GM23248 (cell line): ENCODE measurements at regions not wholly inside any gene's neighbourhood (a gene's known extent, or its start where the extent isn't known, plus 50 kb on each side); places are given as distances from the start of the nearest gene placed in this dataset.

Experiments
- DNase-seq: peaks from one replicate; pipeline ENCODE4 v3.0.0-alpha.2; 2015
- H2AFZ ChIP-seq: fragments of 200-600 bp; sonication (generic); 2 replicates; pipeline ENCODE4 v1.6.1; 2016; ENCODE audit warnings: antibody characterized with exemption
- H3F3A ChIP-seq: fragments of 200-600 bp; sonication (generic); 2 replicates; pipeline ENCODE4 v1.6.1; 2016; ENCODE audit warnings: mild to moderate bottlenecking, antibody characterized with exemption, mixed run types; ENCODE audit not compliant: insufficient read depth
- H3K27ac ChIP-seq: fragments of 200-600 bp; sonication (generic); 2 replicates; pipeline ENCODE4 v1.5.1; 2016; ENCODE audit warnings: mild to moderate bottlenecking
- H3K27me3 ChIP-seq: fragments of 200-600 bp; sonication (generic); replicated peaks from 2 replicates; pipeline ENCODE4 v1.6.1; 2016; ENCODE audit warnings: mild to moderate bottlenecking; ENCODE audit not compliant: insufficient read depth
- H3K36me3 ChIP-seq: fragments of 200-600 bp; sonication (generic); 2 replicates; pipeline ENCODE4 v1.6.1; 2016; ENCODE audit warnings: low read depth, mild to moderate bottlenecking
- H3K4me1 ChIP-seq: fragments of 200-600 bp; sonication (generic); 2 replicates; pipeline ENCODE4 v1.6.1; 2016; ENCODE audit warnings: mild to moderate bottlenecking; ENCODE audit not compliant: insufficient read depth
- H3K4me2 ChIP-seq: fragments of 200-600 bp; sonication (generic); one replicate; pipeline ENCODE4 v1.6.1; 2016; ENCODE audit warnings: mild to moderate bottlenecking; ENCODE audit not compliant: unreplicated experiment
- H3K4me3 ChIP-seq: fragments of 200-600 bp; sonication (generic); 2 replicates; pipeline ENCODE4 v1.5.1; 2016; ENCODE audit warnings: mild to moderate bottlenecking
- H3K79me2 ChIP-seq: fragments of 200-600 bp; sonication (generic); 2 replicates; pipeline ENCODE4 v1.6.1; 2016; ENCODE audit warnings: mild to moderate bottlenecking; ENCODE audit not compliant: insufficient read depth
- H3K9ac ChIP-seq: fragments of 200-600 bp; sonication (generic); 2 replicates; pipeline ENCODE4 v1.6.1; 2016; ENCODE audit warnings: mild to moderate bottlenecking
- H3K9me2 ChIP-seq: fragments of 200-600 bp; sonication (generic); 2 replicates; pipeline ENCODE4 v1.6.1; 2016; ENCODE audit warnings: mixed run types, mild to moderate bottlenecking, moderate library complexity; ENCODE audit not compliant: insufficient read depth
- H3K9me3 ChIP-seq: fragments of 200-600 bp; sonication (generic); one replicate; pipeline ENCODE4 v1.6.1; 2017; ENCODE audit warnings: low read depth
- H4K20me1 ChIP-seq: fragments of 200-600 bp; sonication (generic); 2 replicates; pipeline ENCODE4 v1.6.0; 2016; ENCODE audit not compliant: insufficient read depth
- EZH2 ChIP-seq: fragments of 200-600 bp; sonication (generic); IDR thresholded peaks from 2 replicates; pipeline ENCODE4 v1.6.1; 2018; ENCODE audit warnings: antibody characterized with exemption, mild to moderate bottlenecking; ENCODE audit not compliant: insufficient read depth, poor library complexity, severe bottlenecking
- EZH2phosphoT487 ChIP-seq: fragments of 200-600 bp; sonication (generic); IDR thresholded peaks from 2 replicates; pipeline ENCODE4 v1.6.1; 2018; ENCODE audit warnings: antibody characterized with exemption, moderate library complexity, mild to moderate bottlenecking, low read depth; ENCODE audit not compliant: insufficient read depth
- WGBS, 2 experiments: methylation state at CpG; one replicate each; pipeline ENCODE4 v1.1.6; 2015 to 2017; ENCODE audit warnings: low lambda C conversion rate in 2 of 2, low coverage in 1 of 2; ENCODE audit errors: missing lambda C conversion rate in 2 of 2; 5-methylcytosine and 5-hydroxymethylcytosine counted together
- in situ Hi-C: fragments of 300-500 bp; cut with MboI; formaldehyde crosslinking; loops from 2 replicates; pipeline ENCODE4 v1.15.0; 2020

GRCh38 chr14:53350866-53351265 is 197.7 kb upstream of the DDHD1 start:
- DNase-seq = no peak
- no peak overlapping the region for H3K4me2 ChIP-seq
- in situ Hi-C loops = no loop called here

GRCh38 chr14:53350429-53350828 is 197.3 kb upstream of the DDHD1 start:
- in situ Hi-C loops = no loop called here
- Histone ChIP-seq H3K4me2 (no peak overlapping the region), H3K27ac (no peak overlapping the region), H4K20me1 (no peaks in the 10 kb centered on the region), H3K9ac (no peak overlapping the region), H3K27me3 (no peaks in the 10 kb centered on the region), H3K4me1 (peaks cover 8% of the 10 kb centered on the region), H2AFZ (no peak overlapping the region), H3K9me3 (no peaks in the 10 kb centered on the region), H3K79me2 (no peaks in the 10 kb centered on the region), H3K4me3 (no peak overlapping the region), H3K36me3 (no peaks in the 10 kb centered on the region), H3F3A (peaks cover 10% of the 10 kb centered on the region; the same call in 1 of the 2 replicates), H3K9me2 (no peaks in the 10 kb centered on the region)
- TF ChIP-seq EZH2 = no peak
- no peak for TF ChIP-seq EZH2phosphoT487
- no peak for DNase-seq
- 96 to 99% methylated on average over 2 of the region's 2 CpGs for WGBS, 2 experiments

More at GRCh38 chr14:53350866-53351265, 197.7 kb upstream of the DDHD1 start:
- Histone ChIP-seq H3K27ac (no peak overlapping the region), H3K4me1 (peaks cover 12% of the 10 kb centered on the region), H3K27me3 (no peaks in the 10 kb centered on the region), H3K4me3 (no peak overlapping the region), H2AFZ (no peak overlapping the region), H3K36me3 (no peaks in the 10 kb centered on the region), H3K9me2 (no peaks in the 10 kb centered on the region), H3F3A (peaks cover 13% of the 10 kb centered on the region; the same call in 1 of the 2 replicates), H3K9me3 (no peaks in the 10 kb centered on the region), H3K79me2 (no peaks in the 10 kb centered on the region), H4K20me1 (no peaks in the 10 kb centered on the region), H3K9ac (no peak overlapping the region)
- TF ChIP-seq EZH2phosphoT487 (no peak), EZH2 (no peak)

- Histone ChIP-seq H4K20me1 (no peaks in the 10 kb centered on the region), H3K9me2 (no peaks in the 10 kb centered on the region), H3K27ac (no peak overlapping the region), H3F3A (no peaks in the 10 kb centered on the region), H3K4me3 (no peak overlapping the region), H3K27me3 (no peaks in the 10 kb centered on the region), H3K36me3 (no peaks in the 10 kb centered on the region), H3K9me3 (no peaks in the 10 kb centered on the region), H3K4me2 (no peak overlapping the region), H3K4me1 (no peaks in the 10 kb centered on the region), H3K79me2 (no peaks in the 10 kb centered on the region), H2AFZ (no peak overlapping the region), H3K9ac (no peak overlapping the region)
- TF ChIP-seq EZH2phosphoT487 (no peak), EZH2 (no peak)
- in situ Hi-C loops = no loop called here
- peak; percentile 12 for DNase-seq
- 27 to 38% methylated on average over 3 of the region's 3 CpGs for WGBS, 2 experiments
Observed at GRCh38 chr14:53346988-53347387, 193.9 kb upstream of the DDHD1 start.

- Histone ChIP-seq H2AFZ (no peak overlapping the region), H4K20me1 (no peaks in the 10 kb centered on the region), H3K9me2 (no peaks in the 10 kb centered on the region), H3K4me3 (no peak overlapping the region), H3K36me3 (no peaks in the 10 kb centered on the region), H3K9me3 (no peaks in the 10 kb centered on the region), H3K27me3 (no peaks in the 10 kb centered on the region), H3K9ac (no peak overlapping the region), H3F3A (no peaks in the 10 kb centered on the region), H3K79me2 (no peaks in the 10 kb centered on the region), H3K4me1 (no peaks in the 10 kb centered on the region), H3K27ac (no peak overlapping the region), H3K4me2 (no peak overlapping the region)
- TF ChIP-seq EZH2 (no peak), EZH2phosphoT487 (no peak)
- WGBS, 2 experiments = 95 to 97% methylated on average over 4 of the region's 4 CpGs
- DNase-seq = no peak
- in situ Hi-C loops = no loop called here
Observed at GRCh38 chr14:53341324-53341723, 188.2 kb upstream of the DDHD1 start.

GRCh38 chr14:53338192-53338591 is 185.1 kb upstream of the DDHD1 start:
- peak; percentile 28 for DNase-seq
- no peak overlapping the region for H3K9ac ChIP-seq
- no peak overlapping the region for H3K4me3 ChIP-seq
- H3K9me2 ChIP-seq = no peaks in the 10 kb centered on the region
- no peak overlapping the region for H3K27ac ChIP-seq
- TF ChIP-seq EZH2 (no peak), EZH2phosphoT487 (no peak)
- no peaks in the 10 kb centered on the region for H3K36me3 ChIP-seq
- no peaks in the 10 kb centered on the region for H3F3A ChIP-seq
- no peak overlapping the region for H3K4me2 ChIP-seq
- no peaks in the 10 kb centered on the region for H3K79me2 ChIP-seq
- H3K27me3 ChIP-seq = no peaks in the 10 kb centered on the region
- H2AFZ ChIP-seq = no peak overlapping the region
- H3K9me3 ChIP-seq = no peaks in the 10 kb centered on the region
- H3K4me1 ChIP-seq = no peaks in the 10 kb centered on the region
- in situ Hi-C loops = no loop called here
- WGBS, 2 experiments = 76% methylated on average over 5 of the region's 5 CpGs
- H4K20me1 ChIP-seq = no peaks in the 10 kb centered on the region
